ENCODE measurements at regions not wholly inside any gene's neighbourhood (a gene's known extent, or its start where the extent isn't known, plus 50 kb on each side); places are given as distances from the start of the nearest gene placed in this dataset.

DNA sequence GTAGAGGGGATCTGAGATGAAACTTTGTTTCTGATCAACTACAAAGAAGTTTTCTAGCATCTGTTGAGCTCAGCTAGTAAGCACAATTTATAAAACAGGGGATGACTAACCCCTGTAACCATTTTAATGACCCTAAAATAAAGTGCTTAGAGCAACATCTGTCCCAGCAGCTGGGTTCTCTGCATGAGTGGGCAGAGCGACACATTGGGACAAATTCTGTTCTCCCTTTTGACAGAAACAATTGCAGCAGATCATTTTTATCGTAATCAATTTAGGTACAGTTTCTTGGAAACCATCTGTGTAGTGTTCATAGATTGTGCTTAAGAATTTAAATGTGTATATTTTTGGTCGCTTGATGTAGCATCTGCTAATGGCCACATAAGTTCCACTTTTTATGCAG, 678.0 kb downstream of the RNF144A start:
- TF ChIP-seq, protein P1, sequence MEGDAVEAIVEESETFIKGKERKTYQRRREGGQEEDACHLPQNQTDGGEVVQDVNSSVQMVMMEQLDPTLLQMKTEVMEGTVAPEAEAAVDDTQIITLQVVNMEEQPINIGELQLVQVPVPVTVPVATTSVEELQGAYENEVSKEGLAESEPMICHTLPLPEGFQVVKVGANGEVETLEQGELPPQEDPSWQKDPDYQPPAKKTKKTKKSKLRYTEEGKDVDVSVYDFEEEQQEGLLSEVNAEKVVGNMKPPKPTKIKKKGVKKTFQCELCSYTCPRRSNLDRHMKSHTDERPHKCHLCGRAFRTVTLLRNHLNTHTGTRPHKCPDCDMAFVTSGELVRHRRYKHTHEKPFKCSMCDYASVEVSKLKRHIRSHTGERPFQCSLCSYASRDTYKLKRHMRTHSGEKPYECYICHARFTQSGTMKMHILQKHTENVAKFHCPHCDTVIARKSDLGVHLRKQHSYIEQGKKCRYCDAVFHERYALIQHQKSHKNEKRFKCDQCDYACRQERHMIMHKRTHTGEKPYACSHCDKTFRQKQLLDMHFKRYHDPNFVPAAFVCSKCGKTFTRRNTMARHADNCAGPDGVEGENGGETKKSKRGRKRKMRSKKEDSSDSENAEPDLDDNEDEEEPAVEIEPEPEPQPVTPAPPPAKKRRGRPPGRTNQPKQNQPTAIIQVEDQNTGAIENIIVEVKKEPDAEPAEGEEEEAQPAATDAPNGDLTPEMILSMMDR (IDR thresholded peaks at IDR 0.05; ENCODE audit: low read depth, low read length), result no peak
- no peak for TF ChIP-seq POLR2A (IDR thresholded peaks at IDR 0.05; ENCODE audit: extremely low read depth, insufficient read length)
- TF ChIP-seq MYC (IDR thresholded peaks at IDR 0.05; ENCODE audit: low read depth, low read length), result no peak

All from NB4 (cell line).